CD4-positive, alpha-beta T cell (primary cell): ENCODE measurements at regions not wholly inside any gene's neighbourhood (a gene's known extent, or its start where the extent isn't known, plus 50 kb on each side); places are given as distances from the start of the nearest gene placed in this dataset.

Experiments
- ATAC-seq: fragments of 200-7000 bp; cut with Tn5 transposase; one replicate; pipeline ENCODE4 v1.10.0; 2022; ENCODE audit warnings: mild to moderate bottlenecking; ENCODE audit not compliant: poor library complexity
- CTCF ChIA-PET: fragments of 350-600 bp; sonication (Branson Sonifier 250); formaldehyde crosslinking; loops from one replicate; lab custom pipeline; 2021; ENCODE audit warnings: antibody characterized with exemption, inconsistent platforms; lab: Charles Lee
- POLR2A ChIA-PET: fragments of 350-600 bp; sonication (Branson Sonifier 250); formaldehyde crosslinking; loops from one replicate; lab custom pipeline; 2021; ENCODE audit warnings: antibody characterized with exemption, inconsistent platforms; lab: Charles Lee
- DNase-seq, 14 experiments: peaks; one replicate each; pipeline ENCODE4 v3.0.0-alpha.2; 2013 to 2020; ENCODE audit warnings: mixed read lengths in 2 of 14
- H3K27ac ChIP-seq, 2 donors: one replicate each; pipeline versions ENCODE4 v1.5.1 to v1.7.0; 2013; ENCODE audit warnings: low read length in 2 of 2, low read depth in 1 of 2, mild to moderate bottlenecking in 1 of 2
- H3K27me3 ChIP-seq, 2 experiments: 1 replicate in 1 of 2; 2 replicates in 1 of 2; pipeline versions ENCODE4 v1.6.1 to v1.7.0; 2013; ENCODE audit warnings: low read length in 2 of 2, control low read depth in 1 of 2, mild to moderate bottlenecking in 1 of 2, moderate library complexity in 1 of 2; ENCODE audit not compliant: insufficient read depth in 2 of 2, control insufficient read depth in 1 of 2
- H3K36me3 ChIP-seq: one replicate; pipeline ENCODE4 v1.6.1; 2013; ENCODE audit warnings: low read length, control low read depth; ENCODE audit not compliant: insufficient read depth
- H3K4me1 ChIP-seq: one replicate; pipeline ENCODE4 v1.6.1; 2013; ENCODE audit warnings: low read length, control low read depth; ENCODE audit not compliant: insufficient read depth
- H3K4me3 ChIP-seq: one replicate; pipeline ENCODE4 v1.5.1; 2013; ENCODE audit warnings: mild to moderate bottlenecking, low read length, moderate library complexity
- H3K9me3 ChIP-seq, 2 experiments: 1 replicate in 1 of 2; 2 replicates in 1 of 2; pipeline versions ENCODE4 v1.6.1 to v1.7.0; 2013; ENCODE audit warnings: low read length in 2 of 2, mild to moderate bottlenecking in 2 of 2, control low read depth in 1 of 2, moderate library complexity in 1 of 2; ENCODE audit not compliant: control insufficient read depth in 1 of 2, insufficient read depth in 1 of 2
- H3K27ac Mint-ChIP-seq: one replicate; pipeline ENCODE4 v1.8.0; 2020; ENCODE audit warnings: mixed read lengths
- H3K27me3 Mint-ChIP-seq: one replicate; pipeline ENCODE4 v1.8.0; 2021; ENCODE audit warnings: mixed read lengths
- H3K36me3 Mint-ChIP-seq: one replicate; pipeline ENCODE4 v1.8.0; 2021; ENCODE audit warnings: low read depth, mixed read lengths
- H3K4me1 Mint-ChIP-seq: one replicate; pipeline ENCODE4 v1.8.0; 2021; ENCODE audit warnings: low read depth, mixed read lengths
- H3K4me3 Mint-ChIP-seq: one replicate; pipeline ENCODE4 v1.8.0; 2020; ENCODE audit warnings: mild to moderate bottlenecking, mixed read lengths
- H3K9me3 Mint-ChIP-seq: one replicate; pipeline ENCODE4 v1.8.0; 2020; ENCODE audit warnings: mixed read lengths
- CTCF ChIP-seq: fragments of 200-600 bp; IDR thresholded peaks from one replicate; pipeline ENCODE4 v1.8.0; 2022; ENCODE audit warnings: antibody characterized with exemption, mild to moderate bottlenecking
- intact Hi-C, 2 experiments: fragments of 100-400 bp; cut with DNase I in 1 of 2; cut with micrococcal nuclease in 1 of 2; formaldehyde crosslinking; loops; one replicate each; pipeline versions ENCODE4 v1.15.1 to v1.9.0; 2023 to 2025; cut with DNase I, micrococcal nuclease

GRCh38 chr2:105545730-105546627, 147.1 kb upstream of the FHL2 start:
- Mint-ChIP-seq H3K27ac (peak overlapping the region; percentile 81), H3K36me3 (no peaks in the 10 kb centered on the region), H3K4me3 (peak overlapping the region; percentile 55), H3K27me3 (no peaks in the 10 kb centered on the region), H3K9me3 (no peaks in the 10 kb centered on the region), H3K4me1 (peaks cover 19% of the 10 kb centered on the region)
- DNase-seq (peak; percentile 50 to 81 (median 57)), ATAC-seq (peak; percentile 56)
- Histone ChIP-seq H3K27me3 (no peaks in the 10 kb centered on the region), H3K27ac (no peak overlapping the region), H3K36me3 (no peaks in the 10 kb centered on the region), H3K9me3 (no peaks in the 10 kb centered on the region), H3K4me1 (peaks cover 19% of the 10 kb centered on the region), H3K4me3 (peak overlapping the region; percentile 34)
- peak; percentile 93 for TF ChIP-seq CTCF
- CTCF ChIA-PET: interaction anchor here (1.7 kb wide), 1 partner anchor 177 kb away, joined by 5 read pairs; no protein-coding TSS in a partner anchor
- POLR2A ChIA-PET: interaction anchor here (1.0 to 1.1 kb wide), 4 partner anchors 9 to 206 kb away, joined by 3 to 6 read pairs (median 3); no protein-coding TSS in a partner anchor
- intact Hi-C loops: loop anchor here (1.0 kb wide), 2 partner anchors 176 to 177 kb away; no protein-coding TSS in a partner anchor

GRCh38 chr2:105544591-105545377, 145.9 kb upstream of the FHL2 start:
- H3K36me3 Mint-ChIP-seq: no peaks in the 10 kb centered on the region
- no peak overlapping the region for H3K4me3 ChIP-seq
- TF ChIP-seq CTCF: no peak
- H3K27me3 Mint-ChIP-seq: no peaks in the 10 kb centered on the region
- intact Hi-C loops: loop anchor here (1.0 kb wide), 2 partner anchors 174 to 175 kb away; no protein-coding TSS in a partner anchor
- POLR2A ChIA-PET: no interaction called here
- H3K4me3 Mint-ChIP-seq: no peak overlapping the region
- no peaks in the 10 kb centered on the region for H3K27me3 ChIP-seq
- peaks cover 19% of the 10 kb centered on the region for H3K4me1 Mint-ChIP-seq
- peaks cover 19% of the 10 kb centered on the region for H3K4me1 ChIP-seq
- ATAC-seq: no peak
- H3K9me3 ChIP-seq: no peaks in the 10 kb centered on the region
- H3K27ac Mint-ChIP-seq: no peak overlapping the region
- no peak for DNase-seq
- no peak overlapping the region for H3K27ac ChIP-seq
- no peaks in the 10 kb centered on the region for H3K36me3 ChIP-seq
- CTCF ChIA-PET: interaction anchor here (1.7 kb wide), 1 partner anchor 176 kb away, joined by 5 read pairs; no protein-coding TSS in a partner anchor
- H3K9me3 Mint-ChIP-seq: no peaks in the 10 kb centered on the region

GRCh38 chr2:105541189-105542050, 142.6 kb upstream of the FHL2 start:
- Mint-ChIP-seq H3K36me3 (no peaks in the 10 kb centered on the region), H3K27me3 (peaks cover 9% of the 10 kb centered on the region), H3K4me3 (no peak overlapping the region), H3K9me3 (no peaks in the 10 kb centered on the region), H3K4me1 (peaks cover 9% of the 10 kb centered on the region), H3K27ac (no peak overlapping the region)
- no peak for DNase-seq
- Histone ChIP-seq H3K36me3 (no peaks in the 10 kb centered on the region), H3K27ac (no peak overlapping the region), H3K4me1 (peaks cover 9% of the 10 kb centered on the region), H3K4me3 (no peak overlapping the region), H3K27me3 (no peaks in the 10 kb centered on the region), H3K9me3 (no peaks in the 10 kb centered on the region)
- no peak for TF ChIP-seq CTCF
- ATAC-seq: no peak
- intact Hi-C loops: no loop called here
- ChIA-PET CTCF (interaction anchor here (0.6 kb wide), 1 partner anchor 25 kb away, joined by 4 read pairs; no protein-coding TSS in a partner anchor), POLR2A (no interaction called here)
